Thoracic aorta (tissue), 2 donors: ENCODE measurements at regions not wholly inside any gene's neighbourhood (a gene's known extent, or its start where the extent isn't known, plus 50 kb on each side); places are given as distances from the start of the nearest gene placed in this dataset.

Experiments
- ATAC-seq: fragments of 150-250 bp; one replicate; pipeline ENCODE4 v1.8.0; 2017; ENCODE audit warnings: low read depth; ENCODE audit not compliant: insufficient number of reproducible peaks, low FRiP score
- DNase-seq: peaks from one replicate; pipeline ENCODE4 v3.0.0-alpha.2; 2020; ENCODE audit warnings: low spot score
- H3K27ac ChIP-seq, 2 donors: fragments of 200-600 bp; sonication (generic); 1 replicate in 1 of 2; 2 replicates in 1 of 2; pipeline ENCODE4 v1.5.1; 2016; ENCODE audit warnings: mild to moderate bottlenecking in 2 of 2, moderate library complexity in 2 of 2
- H3K27me3 ChIP-seq: fragments of 200-600 bp; sonication (generic); replicated peaks from 2 replicates; pipeline ENCODE4 v1.6.0; 2016; ENCODE audit warnings: mild to moderate bottlenecking; ENCODE audit not compliant: insufficient read depth
- H3K36me3 ChIP-seq: fragments of 200-600 bp; sonication (generic); one replicate; pipeline ENCODE4 v1.5.1; 2016
- H3K4me1 ChIP-seq, 2 donors: fragments of 200-600 bp; sonication (generic); 1 replicate in 1 of 2; 2 replicates in 1 of 2; pipeline versions ENCODE4 v1.5.1 to v1.6.0; 2016; ENCODE audit warnings: low read depth in 2 of 2, mild to moderate bottlenecking in 1 of 2; ENCODE audit not compliant: control insufficient read depth in 1 of 2
- H3K4me3 ChIP-seq: fragments of 200-600 bp; sonication (generic); 2 replicates; pipeline ENCODE4 v1.5.1; 2016; ENCODE audit warnings: mild to moderate bottlenecking
- H3K9me3 ChIP-seq: fragments of 200-600 bp; sonication (generic); 2 replicates; pipeline ENCODE4 v1.5.1; 2016
- CTCF ChIP-seq: fragments of 200-600 bp; sonication (generic); IDR thresholded peaks from one replicate; pipeline ENCODE4 v1.5.1; 2019; ENCODE audit warnings: antibody characterized with exemption

- ATAC-seq: no peak
Measured at GRCh38 chr3:117200962-117201361, 491.4 kb downstream of the TUSC7 start.

DNA sequence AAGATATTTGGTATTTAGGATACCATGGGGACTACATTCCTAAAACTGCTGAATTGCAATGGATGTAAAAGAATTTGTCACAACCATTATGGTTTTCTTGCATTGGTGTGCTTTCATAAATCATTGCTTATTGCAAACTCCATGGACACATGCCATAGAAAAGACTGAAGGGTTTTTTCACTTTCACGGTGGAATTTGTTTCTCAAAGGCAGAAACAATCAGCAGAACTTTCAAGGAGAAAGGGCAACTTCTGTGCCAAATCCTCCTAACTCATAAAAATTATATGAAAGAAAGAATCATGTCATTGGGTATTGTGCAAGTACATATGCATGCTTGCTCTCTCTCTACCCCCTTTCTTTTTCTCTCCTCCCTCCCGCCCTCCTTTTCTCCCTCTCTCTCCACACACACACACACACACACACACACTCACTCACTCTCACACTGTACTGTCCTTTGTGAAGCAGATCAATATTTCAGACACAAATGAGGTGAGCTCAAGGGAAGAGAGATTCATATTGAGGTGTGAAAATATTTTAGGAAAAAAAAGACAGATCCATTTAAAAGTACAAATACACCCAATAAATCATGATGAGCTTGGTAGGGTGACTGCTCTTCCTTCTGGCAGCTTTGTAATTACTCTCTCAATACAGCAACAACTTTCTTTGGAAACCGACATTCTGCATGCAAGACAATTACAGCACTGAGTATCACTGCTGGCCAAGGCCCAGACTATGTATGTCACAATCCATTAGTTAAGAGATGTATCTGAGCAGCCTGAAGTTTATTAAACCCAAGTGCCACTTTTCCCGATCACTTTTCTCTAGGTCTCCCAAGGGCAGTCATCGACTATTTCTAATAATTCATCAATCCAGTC is 492.6 kb downstream of the TUSC7 start:
- H3K4me1 ChIP-seq: no peaks in the 10 kb centered on the region
- no peaks in the 10 kb centered on the region for H3K9me3 ChIP-seq
- H3K27ac ChIP-seq: no peak overlapping the region
- no peak for DNase-seq
- no peak for TF ChIP-seq CTCF
- H3K4me3 ChIP-seq: no peak overlapping the region
- ATAC-seq: no peak
- no peaks in the 10 kb centered on the region for H3K27me3 ChIP-seq
- H3K36me3 ChIP-seq: no peaks in the 10 kb centered on the region

More at GRCh38 chr3:117200962-117201361, 491.4 kb downstream of the TUSC7 start:
- DNase-seq: no peak
- Histone ChIP-seq H3K9me3 (no peaks in the 10 kb centered on the region), H3K27ac (no peak overlapping the region), H3K27me3 (no peaks in the 10 kb centered on the region), H3K36me3 (no peaks in the 10 kb centered on the region), H3K4me3 (no peak overlapping the region), H3K4me1 (no peaks in the 10 kb centered on the region)
- no peak for TF ChIP-seq CTCF

GRCh38 chr3:117217355-117217754 is 507.8 kb downstream of the TUSC7 start:
- Histone ChIP-seq H3K9me3 (no peaks in the 10 kb centered on the region), H3K4me3 (no peak overlapping the region), H3K27me3 (no peaks in the 10 kb centered on the region), H3K36me3 (no peaks in the 10 kb centered on the region), H3K27ac (no peak overlapping the region), H3K4me1 (no peaks in the 10 kb centered on the region)
- TF ChIP-seq CTCF: no peak
- DNase-seq (no peak), ATAC-seq (no peak)

DNA sequence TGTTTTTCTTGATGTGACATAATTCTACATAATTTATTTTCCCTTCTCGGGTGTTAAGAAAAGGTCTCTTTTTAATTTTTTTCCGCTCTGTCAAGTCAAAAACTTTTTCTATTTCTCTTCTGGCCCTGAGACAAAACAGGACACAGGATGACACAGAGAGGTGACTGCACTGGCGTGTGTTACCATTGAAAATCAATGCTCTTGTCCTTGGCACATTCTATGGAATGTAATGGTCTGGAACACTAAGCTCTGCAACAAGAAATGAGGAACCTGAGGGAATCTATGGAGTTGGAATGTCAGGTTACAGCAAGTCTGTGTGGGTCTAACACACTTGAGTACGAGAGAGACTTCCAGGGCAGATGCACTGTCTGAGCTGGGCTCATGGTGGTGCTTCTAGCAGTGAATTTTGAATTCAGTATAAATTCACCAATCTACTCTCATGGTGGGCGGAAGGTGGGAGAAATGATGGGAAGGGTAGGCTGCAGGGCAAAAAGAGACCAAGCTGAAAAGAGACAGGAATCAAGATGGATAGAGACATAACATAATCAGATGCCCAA is 508.3 kb downstream of the TUSC7 start:
- H3K36me3 ChIP-seq: no peaks in the 10 kb centered on the region
- H3K4me1 ChIP-seq: no peaks in the 10 kb centered on the region
- H3K27ac ChIP-seq: no peak overlapping the region
- no peak for ATAC-seq
- no peaks in the 10 kb centered on the region for H3K27me3 ChIP-seq
- no peak for DNase-seq
- H3K9me3 ChIP-seq: no peaks in the 10 kb centered on the region
- no peak for TF ChIP-seq CTCF
- H3K4me3 ChIP-seq: no peak overlapping the region

DNA sequence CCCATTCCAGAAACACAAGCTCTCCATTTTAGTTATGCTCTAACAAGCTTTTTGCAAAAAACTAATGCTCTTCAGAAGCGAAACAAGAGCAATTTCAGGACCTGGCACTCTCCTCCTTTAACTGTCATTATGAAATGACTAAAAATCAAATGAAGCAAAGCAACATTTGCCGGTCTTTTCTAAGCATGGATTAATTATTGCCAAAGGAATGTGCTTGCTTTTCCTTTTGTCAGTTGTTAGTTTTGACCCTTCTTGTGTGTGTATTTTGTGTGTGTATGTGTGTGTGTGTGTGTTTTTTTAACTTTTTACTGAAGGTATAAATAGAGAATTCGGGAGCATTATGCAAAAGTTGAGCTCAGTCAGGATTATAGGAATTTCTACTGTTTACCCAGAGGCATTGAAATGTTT is 509.1 kb downstream of the TUSC7 start:
- Histone ChIP-seq H3K36me3 (no peaks in the 10 kb centered on the region), H3K27ac (no peak overlapping the region), H3K9me3 (no peaks in the 10 kb centered on the region), H3K27me3 (no peaks in the 10 kb centered on the region), H3K4me3 (no peak overlapping the region), H3K4me1 (no peaks in the 10 kb centered on the region)
- no peak for TF ChIP-seq CTCF
- DNase-seq (no peak), ATAC-seq (no peak)
